ENCODE measurements at regions not wholly inside any gene's neighbourhood (a gene's known extent, or its start where the extent isn't known, plus 50 kb on each side); places are given as distances from the start of the nearest gene placed in this dataset.

- peaks cover 67% of the 10 kb centered on the region for H3K79me2 ChIP-seq (ENCODE audit: insufficient read depth, low read length)
- H3K9ac ChIP-seq (ENCODE audit: low read depth, low read length, poor library complexity, severe bottlenecking), result no peak overlapping the region
- no peak overlapping the region for H2AFZ ChIP-seq (ENCODE audit: low read length)
- H3K4me1 ChIP-seq (ENCODE audit: insufficient read depth, low read length, poor library complexity, severe bottlenecking), result peaks cover 31% of the 10 kb centered on the region
- H3F3A ChIP-seq (ENCODE audit: low read depth), result no peaks in the 10 kb centered on the region
- no peaks in the 10 kb centered on the region for H3K36me3 ChIP-seq (ENCODE audit: insufficient read depth, low read length)
- H3K4me3 ChIP-seq (ENCODE audit: low read length, poor library complexity, severe bottlenecking), result no peak overlapping the region
- H3K9me3 ChIP-seq (ENCODE audit: insufficient read depth, low read depth, low read length), result no peaks in the 10 kb centered on the region
- no peaks in the 10 kb centered on the region for H3K9me2 ChIP-seq (replicated peaks; ENCODE audit: low read depth, low read length)
- H3K27me3 ChIP-seq (ENCODE audit: insufficient read depth, low read length, poor library complexity, severe bottlenecking), result no peaks in the 10 kb centered on the region
- TF ChIP-seq, protein P1, sequence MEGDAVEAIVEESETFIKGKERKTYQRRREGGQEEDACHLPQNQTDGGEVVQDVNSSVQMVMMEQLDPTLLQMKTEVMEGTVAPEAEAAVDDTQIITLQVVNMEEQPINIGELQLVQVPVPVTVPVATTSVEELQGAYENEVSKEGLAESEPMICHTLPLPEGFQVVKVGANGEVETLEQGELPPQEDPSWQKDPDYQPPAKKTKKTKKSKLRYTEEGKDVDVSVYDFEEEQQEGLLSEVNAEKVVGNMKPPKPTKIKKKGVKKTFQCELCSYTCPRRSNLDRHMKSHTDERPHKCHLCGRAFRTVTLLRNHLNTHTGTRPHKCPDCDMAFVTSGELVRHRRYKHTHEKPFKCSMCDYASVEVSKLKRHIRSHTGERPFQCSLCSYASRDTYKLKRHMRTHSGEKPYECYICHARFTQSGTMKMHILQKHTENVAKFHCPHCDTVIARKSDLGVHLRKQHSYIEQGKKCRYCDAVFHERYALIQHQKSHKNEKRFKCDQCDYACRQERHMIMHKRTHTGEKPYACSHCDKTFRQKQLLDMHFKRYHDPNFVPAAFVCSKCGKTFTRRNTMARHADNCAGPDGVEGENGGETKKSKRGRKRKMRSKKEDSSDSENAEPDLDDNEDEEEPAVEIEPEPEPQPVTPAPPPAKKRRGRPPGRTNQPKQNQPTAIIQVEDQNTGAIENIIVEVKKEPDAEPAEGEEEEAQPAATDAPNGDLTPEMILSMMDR (conservative IDR thresholded peaks at IDR 0.05; ENCODE audit: low read length), result no peak
- TF ChIP-seq EZH2phosphoT487 (IDR thresholded peaks at IDR 0.05; ENCODE audit: borderline replicate concordance), result no peak
- no peak overlapping the region for H3K4me2 ChIP-seq (ENCODE audit: low read depth, low read length, poor library complexity, severe bottlenecking)
- no peaks in the 10 kb centered on the region for H4K20me1 ChIP-seq (ENCODE audit: insufficient read depth, low read length, poor library complexity, severe bottlenecking)
Observed at GRCh38 chr7:18425838-18426445, 69.6 kb upstream of the HDAC9 start.

- H3K4me3 ChIP-seq (ENCODE audit: low read length, poor library complexity, severe bottlenecking), result no peak overlapping the region
- H3K9ac ChIP-seq (ENCODE audit: low read depth, low read length, poor library complexity, severe bottlenecking), result no peak overlapping the region
- no peaks in the 10 kb centered on the region for H3F3A ChIP-seq (ENCODE audit: low read depth)
- no peak for TF ChIP-seq EZH2phosphoT487 (IDR thresholded peaks at IDR 0.05; ENCODE audit: borderline replicate concordance)
- TF ChIP-seq, protein P1 (conservative IDR thresholded peaks at IDR 0.05; ENCODE audit: low read length), result no peak
- H3K79me2 ChIP-seq (ENCODE audit: insufficient read depth, low read length), result peaks cover 68% of the 10 kb centered on the region
- no peaks in the 10 kb centered on the region for H3K9me3 ChIP-seq (ENCODE audit: insufficient read depth, low read depth, low read length)
- no peaks in the 10 kb centered on the region for H4K20me1 ChIP-seq (ENCODE audit: insufficient read depth, low read length, poor library complexity, severe bottlenecking)
- no peak overlapping the region for H2AFZ ChIP-seq (ENCODE audit: low read length)
- H3K36me3 ChIP-seq (ENCODE audit: insufficient read depth, low read length), result no peaks in the 10 kb centered on the region
- H3K9me2 ChIP-seq (replicated peaks; ENCODE audit: low read depth, low read length), result no peaks in the 10 kb centered on the region
- H3K27me3 ChIP-seq (ENCODE audit: insufficient read depth, low read length, poor library complexity, severe bottlenecking), result no peaks in the 10 kb centered on the region
- peaks cover 24% of the 10 kb centered on the region for H3K4me1 ChIP-seq (ENCODE audit: insufficient read depth, low read length, poor library complexity, severe bottlenecking)
- H3K4me2 ChIP-seq (ENCODE audit: low read depth, low read length, poor library complexity, severe bottlenecking), result no peak overlapping the region
Observed at GRCh38 chr7:18426564-18427226, 68.9 kb upstream of the HDAC9 start.

DNA sequence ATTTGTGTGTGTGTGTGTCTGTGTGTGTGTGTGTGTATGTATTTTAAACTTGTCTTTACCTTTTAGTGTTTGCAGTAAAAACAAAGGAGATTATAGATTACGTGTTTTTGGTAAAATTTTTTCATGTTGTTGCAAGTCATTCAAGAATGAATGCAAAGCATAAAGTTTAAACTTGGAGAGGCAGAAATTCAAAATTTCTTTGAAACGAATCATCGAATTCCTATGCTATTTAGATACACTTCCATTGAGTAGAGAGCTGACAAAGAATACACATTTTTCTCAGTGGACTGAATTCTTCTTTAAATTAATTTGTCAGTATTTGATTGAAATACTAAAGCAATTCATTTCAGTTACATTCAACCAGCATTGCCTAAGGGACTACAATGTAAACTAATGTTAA is 66.0 kb upstream of the HDAC9 start:
- TF ChIP-seq EZH2phosphoT487 (IDR thresholded peaks at IDR 0.05; ENCODE audit: borderline replicate concordance), result no peak
- TF ChIP-seq, protein P1 (conservative IDR thresholded peaks at IDR 0.05; ENCODE audit: low read length), result no peak
- Histone ChIP-seq H3K4me3 (ENCODE audit: low read length, poor library complexity, severe bottlenecking) (no peak overlapping the region), H3K4me1 (ENCODE audit: insufficient read depth, low read length, poor library complexity, severe bottlenecking) (peaks cover 16% of the 10 kb centered on the region), H3K4me2 (ENCODE audit: low read depth, low read length, poor library complexity, severe bottlenecking) (no peak overlapping the region), H2AFZ (ENCODE audit: low read length) (no peak overlapping the region), H3K79me2 (ENCODE audit: insufficient read depth, low read length) (peaks cover 58% of the 10 kb centered on the region), H4K20me1 (ENCODE audit: insufficient read depth, low read length, poor library complexity, severe bottlenecking) (no peaks in the 10 kb centered on the region), H3K9me3 (ENCODE audit: insufficient read depth, low read depth, low read length) (no peaks in the 10 kb centered on the region), H3F3A (ENCODE audit: low read depth) (no peaks in the 10 kb centered on the region), H3K36me3 (ENCODE audit: insufficient read depth, low read length) (no peaks in the 10 kb centered on the region), H3K9ac (ENCODE audit: low read depth, low read length, poor library complexity, severe bottlenecking) (no peak overlapping the region), H3K27me3 (ENCODE audit: insufficient read depth, low read length, poor library complexity, severe bottlenecking) (no peaks in the 10 kb centered on the region), H3K9me2 (replicated peaks; ENCODE audit: low read depth, low read length) (no peaks in the 10 kb centered on the region)
